Lower leg skin (tissue), 4 donors: ENCODE measurements at regions not wholly inside any gene's neighbourhood (a gene's known extent, or its start where the extent isn't known, plus 50 kb on each side); places are given as distances from the start of the nearest gene placed in this dataset.

Experiments
- DNase-seq, 2 donors: peaks; one replicate each; pipeline ENCODE4 v3.0.0-alpha.2; 2019; ENCODE audit warnings: low spot score in 2 of 2
- H3K4me3 ChIP-seq: fragments of 200-600 bp; sonication (generic); 2 replicates; pipeline ENCODE4 v1.5.1; 2017; ENCODE audit warnings: mild to moderate bottlenecking, low read depth; ENCODE audit not compliant: poor library complexity, severe bottlenecking
- CTCF ChIP-seq, 3 donors: fragments of 450-650 bp; IDR thresholded peaks; one replicate each; pipeline ENCODE4 v1.5.1; 2016; ENCODE audit warnings: antibody characterized with exemption in 3 of 3, mild to moderate bottlenecking in 3 of 3, moderate library complexity in 2 of 3
- POLR2A ChIP-seq, 2 donors: fragments of 450-650 bp; IDR thresholded peaks; one replicate each; pipeline ENCODE4 v1.6.1; 2016 to 2017; ENCODE audit warnings: antibody characterized with exemption in 2 of 2, mild to moderate bottlenecking in 1 of 2, moderate library complexity in 1 of 2
- WGBS, 2 donors: methylation state at CpG; one replicate each; pipeline ENCODE4 v1.1.5; 2018; 5-methylcytosine and 5-hydroxymethylcytosine counted together
- intact Hi-C: fragments of 100-400 bp; cut with DNase I; formaldehyde crosslinking; loops from one replicate; pipeline ENCODE4 v1.15.0; 2023; ENCODE audit warnings: low total_unique reads

GRCh38 chr9:16258191-16258590, 612.3 kb downstream of the BNC2 start:
- intact Hi-C loops = no loop called here
- H3K4me3 ChIP-seq = no peak overlapping the region
- peak in 1 of 2 donors; percentile 53 for DNase-seq
- no peak for TF ChIP-seq POLR2A (IDR thresholded peaks at IDR 0.05)
- TF ChIP-seq CTCF (IDR thresholded peaks at IDR 0.05) = no peak
- 93 to 98% methylated on average over 12 of the region's 12 CpGs for WGBS, 2 donors

- no peak for TF ChIP-seq POLR2A (IDR thresholded peaks at IDR 0.05)
- no peak for TF ChIP-seq CTCF (IDR thresholded peaks at IDR 0.05)
- WGBS, 2 donors = 80% methylated on average over 8 of the region's 8 CpGs
- no peak overlapping the region for H3K4me3 ChIP-seq
- intact Hi-C loops = no loop called here
- DNase-seq = no peak
Observed at GRCh38 chr9:16258708-16259107, 611.8 kb downstream of the BNC2 start.

- 53 to 56% methylated on average over 14 of the region's 14 CpGs for WGBS, 2 donors
- no peak overlapping the region for H3K4me3 ChIP-seq
- TF ChIP-seq CTCF (IDR thresholded peaks at IDR 0.05) (no peak), POLR2A (IDR thresholded peaks at IDR 0.05) (no peak)
- peak in 1 of 2 donors; percentile 43 for DNase-seq
- intact Hi-C loops = no loop called here
Observed at GRCh38 chr9:16262477-16263261, 607.8 kb downstream of the BNC2 start.

GRCh38 chr9:16265688-16266087, 604.8 kb downstream of the BNC2 start:
- DNase-seq = peak in 1 of 2 donors; percentile 43
- H3K4me3 ChIP-seq = no peak overlapping the region
- intact Hi-C loops = no loop called here
- 93% methylated on average over 5 of the region's 5 CpGs for WGBS, 2 donors
- TF ChIP-seq POLR2A (IDR thresholded peaks at IDR 0.05) = no peak
- TF ChIP-seq CTCF (IDR thresholded peaks at IDR 0.05) = no peak

GRCh38 chr9:16266648-16267276, 603.7 kb downstream of the BNC2 start:
- peak in 1 of 2 donors; percentile 62 for DNase-seq
- WGBS, 2 donors = 82 to 88% methylated on average over 9 of the region's 9 CpGs
- H3K4me3 ChIP-seq = no peak overlapping the region
- TF ChIP-seq CTCF (IDR thresholded peaks at IDR 0.05) = no peak
- TF ChIP-seq POLR2A (IDR thresholded peaks at IDR 0.05) = no peak
- intact Hi-C loops = no loop called here
